ENCODE measurements at regions not wholly inside any gene's neighbourhood (a gene's known extent, or its start where the extent isn't known, plus 50 kb on each side); places are given as distances from the start of the nearest gene placed in this dataset.

DNA sequence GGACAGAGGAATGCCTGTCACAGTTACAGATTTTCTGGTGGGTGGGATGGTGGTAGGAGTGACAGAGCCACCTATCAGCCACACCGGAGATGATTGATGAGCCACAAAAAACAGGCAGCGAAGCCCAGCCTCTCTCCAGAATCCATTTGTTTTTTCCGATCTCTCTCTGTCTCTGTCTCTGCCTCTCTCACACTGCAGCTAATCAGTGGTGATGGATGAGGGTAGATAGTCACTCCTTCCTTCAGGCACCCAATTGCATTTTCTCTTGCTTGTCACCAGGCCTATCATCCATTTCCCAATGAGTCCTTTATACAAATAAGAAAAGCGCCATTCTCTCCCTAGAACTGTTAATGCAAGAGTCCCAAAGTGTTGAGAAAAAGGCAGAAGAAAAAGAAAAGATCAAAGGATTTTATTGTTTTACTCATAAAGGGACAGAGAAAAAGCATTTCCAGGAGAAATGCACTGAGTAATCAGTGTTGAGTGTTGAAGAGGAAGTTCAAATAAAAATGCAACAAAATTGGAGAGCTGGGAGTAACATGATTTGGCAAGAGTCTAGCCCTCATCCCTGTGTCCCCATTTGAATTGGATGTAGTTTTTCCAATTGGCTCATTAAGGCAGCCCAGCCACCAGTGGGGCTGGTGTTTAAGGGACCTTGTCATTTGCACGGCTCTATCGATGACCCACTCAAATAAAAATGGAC, 1089.3 kb downstream of the TUSC7 start:
- DNase-seq: no peak
- H3K9me3 ChIP-seq (replicated peaks; ENCODE audit: insufficient read depth, low read length): no peaks in the 10 kb centered on the region
- H3K9me2 ChIP-seq (replicated peaks; ENCODE audit: insufficient read depth, low read length): no peaks in the 10 kb centered on the region
- no peak overlapping the region for H2AFZ ChIP-seq (ENCODE audit: low read length)
- H3K4me2 ChIP-seq (ENCODE audit: low read depth, low read length): no peak overlapping the region
- no peaks in the 10 kb centered on the region for H3K27me3 ChIP-seq (replicated peaks; ENCODE audit: insufficient read depth, low read length)
- no peaks in the 10 kb centered on the region for H4K20me1 ChIP-seq (ENCODE audit: insufficient read depth, low read length)
- H3K4me3 ChIP-seq (ENCODE audit: low read length): no peak overlapping the region
- TF ChIP-seq, protein P1, sequence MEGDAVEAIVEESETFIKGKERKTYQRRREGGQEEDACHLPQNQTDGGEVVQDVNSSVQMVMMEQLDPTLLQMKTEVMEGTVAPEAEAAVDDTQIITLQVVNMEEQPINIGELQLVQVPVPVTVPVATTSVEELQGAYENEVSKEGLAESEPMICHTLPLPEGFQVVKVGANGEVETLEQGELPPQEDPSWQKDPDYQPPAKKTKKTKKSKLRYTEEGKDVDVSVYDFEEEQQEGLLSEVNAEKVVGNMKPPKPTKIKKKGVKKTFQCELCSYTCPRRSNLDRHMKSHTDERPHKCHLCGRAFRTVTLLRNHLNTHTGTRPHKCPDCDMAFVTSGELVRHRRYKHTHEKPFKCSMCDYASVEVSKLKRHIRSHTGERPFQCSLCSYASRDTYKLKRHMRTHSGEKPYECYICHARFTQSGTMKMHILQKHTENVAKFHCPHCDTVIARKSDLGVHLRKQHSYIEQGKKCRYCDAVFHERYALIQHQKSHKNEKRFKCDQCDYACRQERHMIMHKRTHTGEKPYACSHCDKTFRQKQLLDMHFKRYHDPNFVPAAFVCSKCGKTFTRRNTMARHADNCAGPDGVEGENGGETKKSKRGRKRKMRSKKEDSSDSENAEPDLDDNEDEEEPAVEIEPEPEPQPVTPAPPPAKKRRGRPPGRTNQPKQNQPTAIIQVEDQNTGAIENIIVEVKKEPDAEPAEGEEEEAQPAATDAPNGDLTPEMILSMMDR (IDR thresholded peaks at IDR 0.05; ENCODE audit: low read length): no peak
- TF ChIP-seq EZH2phosphoT487 (IDR thresholded peaks at IDR 0.05; ENCODE audit: low read length) (no peak), EZH2 (optimal IDR thresholded peaks at IDR 0.05; ENCODE audit: low read depth, low read length) (no peak)
- H3F3A ChIP-seq (ENCODE audit: insufficient read depth, low read length): no peaks in the 10 kb centered on the region
- no peaks in the 10 kb centered on the region for H3K79me2 ChIP-seq (ENCODE audit: low read length)
- H3K9ac ChIP-seq (ENCODE audit: low read length): no peak overlapping the region
- no peak overlapping the region for H3K27ac ChIP-seq (ENCODE audit: low read length)
- no peaks in the 10 kb centered on the region for H3K36me3 ChIP-seq (replicated peaks; ENCODE audit: insufficient read depth, low read length)
- H3K4me1 ChIP-seq (ENCODE audit: low read length): no peaks in the 10 kb centered on the region

GRCh38 chr3:117799387-117799735, 1089.8 kb downstream of the TUSC7 start:
- Histone ChIP-seq H3K9me2 (replicated peaks; ENCODE audit: insufficient read depth, low read length) (no peaks in the 10 kb centered on the region), H2AFZ (ENCODE audit: low read length) (no peak overlapping the region), H3K9ac (ENCODE audit: low read length) (no peak overlapping the region), H3F3A (ENCODE audit: insufficient read depth, low read length) (no peaks in the 10 kb centered on the region), H4K20me1 (ENCODE audit: insufficient read depth, low read length) (no peaks in the 10 kb centered on the region), H3K4me3 (ENCODE audit: low read length) (no peak overlapping the region), H3K27me3 (replicated peaks; ENCODE audit: insufficient read depth, low read length) (no peaks in the 10 kb centered on the region), H3K27ac (ENCODE audit: low read length) (no peak overlapping the region), H3K36me3 (replicated peaks; ENCODE audit: insufficient read depth, low read length) (no peaks in the 10 kb centered on the region), H3K4me1 (ENCODE audit: low read length) (no peaks in the 10 kb centered on the region), H3K79me2 (ENCODE audit: low read length) (no peaks in the 10 kb centered on the region), H3K9me3 (replicated peaks; ENCODE audit: insufficient read depth, low read length) (no peaks in the 10 kb centered on the region), H3K4me2 (ENCODE audit: low read depth, low read length) (no peak overlapping the region)
- TF ChIP-seq EZH2phosphoT487 (IDR thresholded peaks at IDR 0.05; ENCODE audit: low read length) (no peak), EZH2 (optimal IDR thresholded peaks at IDR 0.05; ENCODE audit: low read depth, low read length) (no peak)
- TF ChIP-seq, protein P1 (IDR thresholded peaks at IDR 0.05; ENCODE audit: low read length): no peak
- no peak for DNase-seq

- Histone ChIP-seq H3K4me2 (ENCODE audit: low read depth, low read length) (no peak overlapping the region), H3K27me3 (replicated peaks; ENCODE audit: insufficient read depth, low read length) (no peaks in the 10 kb centered on the region), H3K27ac (ENCODE audit: low read length) (no peak overlapping the region), H3K36me3 (replicated peaks; ENCODE audit: insufficient read depth, low read length) (no peaks in the 10 kb centered on the region), H4K20me1 (ENCODE audit: insufficient read depth, low read length) (no peaks in the 10 kb centered on the region), H3F3A (ENCODE audit: insufficient read depth, low read length) (no peaks in the 10 kb centered on the region), H3K4me1 (ENCODE audit: low read length) (no peaks in the 10 kb centered on the region), H3K79me2 (ENCODE audit: low read length) (no peaks in the 10 kb centered on the region), H3K9me3 (replicated peaks; ENCODE audit: insufficient read depth, low read length) (no peaks in the 10 kb centered on the region), H3K9ac (ENCODE audit: low read length) (no peak overlapping the region), H3K9me2 (replicated peaks; ENCODE audit: insufficient read depth, low read length) (no peaks in the 10 kb centered on the region), H3K4me3 (ENCODE audit: low read length) (no peak overlapping the region), H2AFZ (ENCODE audit: low read length) (no peak overlapping the region)
- DNase-seq: no peak
- TF ChIP-seq, protein P1 (IDR thresholded peaks at IDR 0.05; ENCODE audit: low read length): no peak
- TF ChIP-seq EZH2phosphoT487 (IDR thresholded peaks at IDR 0.05; ENCODE audit: low read length): no peak
- TF ChIP-seq EZH2 (optimal IDR thresholded peaks at IDR 0.05; ENCODE audit: low read depth, low read length): no peak
Measured at GRCh38 chr3:117801912-117802239, 1092.3 kb downstream of the TUSC7 start.

Measured in MM.1S (cell line).